Glutamatergic neuron (in vitro differentiated cells): ENCODE measurements at regions not wholly inside any gene's neighbourhood (a gene's known extent, or its start where the extent isn't known, plus 50 kb on each side); places are given as distances from the start of the nearest gene placed in this dataset.

Source experiments
- DNase-seq: peaks from one replicate; pipeline ENCODE4 v3.0.0; 2022
- H3K27ac Mint-ChIP-seq: one replicate; pipeline ENCODE4 v1.8.0; 2020; ENCODE audit warnings: mild to moderate bottlenecking, mixed read lengths, inconsistent platforms; ENCODE audit not compliant: unreplicated experiment
- H3K27me3 Mint-ChIP-seq: one replicate; pipeline ENCODE4 v1.8.0; 2020; ENCODE audit warnings: mild to moderate bottlenecking, moderate library complexity, mixed read lengths, inconsistent platforms; ENCODE audit not compliant: unreplicated experiment
- H3K36me3 Mint-ChIP-seq: one replicate; pipeline ENCODE4 v1.8.0; 2020; ENCODE audit warnings: mild to moderate bottlenecking, mixed read lengths, inconsistent platforms; ENCODE audit not compliant: unreplicated experiment
- H3K4me1 Mint-ChIP-seq: one replicate; pipeline ENCODE4 v1.8.0; 2020; ENCODE audit warnings: mild to moderate bottlenecking, low read depth, mixed read lengths, inconsistent platforms; ENCODE audit not compliant: unreplicated experiment
- H3K4me3 Mint-ChIP-seq: one replicate; pipeline ENCODE4 v1.8.0; 2020; ENCODE audit warnings: mild to moderate bottlenecking, mixed read lengths, inconsistent platforms; ENCODE audit not compliant: unreplicated experiment
- H3K9me3 Mint-ChIP-seq: one replicate; pipeline ENCODE4 v1.8.0; 2020; ENCODE audit warnings: mild to moderate bottlenecking, moderate library complexity, mixed read lengths, inconsistent platforms; ENCODE audit not compliant: unreplicated experiment
- CTCF ChIP-seq: fragments of 200-600 bp; sonication (generic); IDR thresholded peaks from one replicate; pipeline ENCODE4 v1.5.0; 2021; ENCODE audit not compliant: partially characterized antibody, unreplicated experiment

GRCh38 chr20:52824494-52825216 is 147.5 kb upstream of the TSHZ2 start:
- Mint-ChIP-seq H3K27me3 (no peaks in the 10 kb centered on the region), H3K9me3 (no peaks in the 10 kb centered on the region), H3K4me3 (no peak overlapping the region), H3K36me3 (peaks cover 2% of the 10 kb centered on the region), H3K27ac (no peak overlapping the region), H3K4me1 (no peaks in the 10 kb centered on the region)
- DNase-seq: no peak
- TF ChIP-seq CTCF: no peak

GRCh38 chr20:52823303-52823702 is 148.9 kb upstream of the TSHZ2 start:
- Mint-ChIP-seq H3K4me1 (peaks cover 3% of the 10 kb centered on the region), H3K36me3 (no peaks in the 10 kb centered on the region), H3K27ac (no peak overlapping the region), H3K27me3 (no peaks in the 10 kb centered on the region), H3K4me3 (no peak overlapping the region), H3K9me3 (no peaks in the 10 kb centered on the region)
- no peak for DNase-seq
- no peak for TF ChIP-seq CTCF

GRCh38 chr20:52820641-52821292 is 151.4 kb upstream of the TSHZ2 start:
- Mint-ChIP-seq H3K27me3 (no peaks in the 10 kb centered on the region), H3K36me3 (no peaks in the 10 kb centered on the region), H3K4me3 (no peak overlapping the region), H3K27ac (no peak overlapping the region), H3K4me1 (peaks cover 3% of the 10 kb centered on the region), H3K9me3 (no peaks in the 10 kb centered on the region)
- no peak for TF ChIP-seq CTCF
- DNase-seq: no peak

GRCh38 chr20:52818491-52818890 is 153.7 kb upstream of the TSHZ2 start:
- no peak for TF ChIP-seq CTCF
- peaks cover 3% of the 10 kb centered on the region for H3K4me1 Mint-ChIP-seq

GRCh38 chr20:52817981-52818380 is 154.2 kb upstream of the TSHZ2 start:
- TF ChIP-seq CTCF: no peak
- no peak for DNase-seq
- Mint-ChIP-seq H3K9me3 (no peaks in the 10 kb centered on the region), H3K27me3 (no peaks in the 10 kb centered on the region), H3K36me3 (no peaks in the 10 kb centered on the region), H3K27ac (no peak overlapping the region), H3K4me1 (peaks cover 3% of the 10 kb centered on the region), H3K4me3 (no peak overlapping the region)

More at GRCh38 chr20:52818491-52818890, 153.7 kb upstream of the TSHZ2 start:
- Mint-ChIP-seq H3K27ac (no peak overlapping the region), H3K9me3 (no peaks in the 10 kb centered on the region), H3K36me3 (no peaks in the 10 kb centered on the region), H3K27me3 (no peaks in the 10 kb centered on the region), H3K4me3 (no peak overlapping the region)
- no peak for DNase-seq
